ENCODE measurements at regions not wholly inside any gene's neighbourhood (a gene's known extent, or its start where the extent isn't known, plus 50 kb on each side); places are given as distances from the start of the nearest gene placed in this dataset.

GRCh38 chr2:120526997-120527945, 181.3 kb downstream of the INHBB start:
- Histone ChIP-seq H3K4me2 (no peak overlapping the region), H3K9me2 (ENCODE audit: insufficient read depth) (no peaks in the 10 kb centered on the region), H3K4me1 (ENCODE audit: insufficient read depth) (peaks cover 10% of the 10 kb centered on the region; the same call in 1 of the 2 replicates), H3K27ac (ENCODE audit: low read depth) (no peak overlapping the region), H4K20me1 (replicated peaks; ENCODE audit: insufficient read depth) (no peaks in the 10 kb centered on the region), H3K36me3 (ENCODE audit: insufficient read depth) (no peaks in the 10 kb centered on the region), H3K4me3 (no peak overlapping the region), H3K27me3 (ENCODE audit: insufficient read depth) (no peaks in the 10 kb centered on the region), H2AFZ (no peak overlapping the region), H3K79me2 (replicated peaks; ENCODE audit: insufficient read depth) (no peaks in the 10 kb centered on the region), H3F3A (replicated peaks; ENCODE audit: low read depth) (no peaks in the 10 kb centered on the region)
- no peaks in the 10 kb centered on the region for H3K36me3 Mint-ChIP-seq (ENCODE audit: low read depth)
- TF ChIP-seq CTCF (conservative IDR thresholded peaks at IDR 0.05; ENCODE audit: low read depth in 2 of 2) (no peak), ETS1 (IDR thresholded peaks at IDR 0.05) (no peak), JUNB (IDR thresholded peaks at IDR 0.05; ENCODE audit: unreplicated experiment) (no peak), ZNF114 (CRISPR knock-in tag; IDR thresholded peaks at IDR 0.05) (no peak), STAT1 (IDR thresholded peaks at IDR 0.05; ENCODE audit: unreplicated experiment) (no peak), REST (IDR thresholded peaks at IDR 0.05; ENCODE audit: unreplicated experiment) (no peak), EZH2 (IDR thresholded peaks at IDR 0.05; ENCODE audit: low read depth, unreplicated experiment) (no peak), ZNF331 (CRISPR knock-in tag; IDR thresholded peaks at IDR 0.05; ENCODE audit: low read depth) (no peak), ZNF462 (CRISPR knock-in tag; IDR thresholded peaks at IDR 0.05) (no peak), POLR2AphosphoS5 (IDR thresholded peaks at IDR 0.05; ENCODE audit: low read depth) (no peak), NANOG (IDR thresholded peaks at IDR 0.05; ENCODE audit: borderline replicate concordance) (no peak), CREB1 (CRISPR knock-in tag; IDR thresholded peaks at IDR 0.05; ENCODE audit: low read depth) (no peak), EZH2phosphoT487 (IDR thresholded peaks at IDR 0.05; ENCODE audit: unreplicated experiment) (no peak)
- no peak overlapping the region for H3K4me3 Mint-ChIP-seq
- H3K27ac Mint-ChIP-seq = no peak overlapping the region
- ATAC-seq (no peak), DNase-seq (ENCODE audit: low spot score) (no peak)
- peaks cover 6% of the 10 kb centered on the region for H3K27me3 Mint-ChIP-seq (ENCODE audit: insufficient read depth, low read depth, poor library complexity)
- H3K4me1 Mint-ChIP-seq = peaks cover 13% of the 10 kb centered on the region
- H3K9me3 Mint-ChIP-seq = peaks cover 11% of the 10 kb centered on the region
